GM23338 (cell line): ENCODE measurements at regions not wholly inside any gene's neighbourhood (a gene's known extent, or its start where the extent isn't known, plus 50 kb on each side); places are given as distances from the start of the nearest gene placed in this dataset.

Experiments used
- ATAC-seq: fragments of 200-7000 bp; cut with Tn5 transposase; 3 replicates; pipeline ENCODE4 v1.9.1; 2020
- DNase-seq: peaks from one replicate; pipeline ENCODE4 v3.0.0-alpha.2; 2015; ENCODE audit warnings: low spot score
- H2AFZ ChIP-seq: fragments of 200-600 bp; sonication (generic); 2 replicates; pipeline ENCODE4 v1.8.0; 2016; ENCODE audit warnings: antibody characterized with exemption, mild to moderate bottlenecking, moderate library complexity
- H3F3A ChIP-seq: fragments of 200-600 bp; sonication (generic); replicated peaks from 2 replicates; pipeline ENCODE4 v1.8.0; 2017; ENCODE audit warnings: antibody characterized with exemption, mixed run types, low read depth
- H3K27ac ChIP-seq: fragments of 200-600 bp; sonication (generic); 2 replicates; pipeline ENCODE4 v1.6.1; 2016; ENCODE audit warnings: low read depth
- H3K27me3 ChIP-seq: fragments of 200-600 bp; sonication (generic); 2 replicates; pipeline ENCODE4 v1.8.0; 2016; ENCODE audit warnings: mild to moderate bottlenecking, mixed run types, moderate library complexity; ENCODE audit not compliant: insufficient read depth
- H3K36me3 ChIP-seq: fragments of 200-600 bp; sonication (generic); 2 replicates; pipeline ENCODE4 v1.8.0; 2016; ENCODE audit warnings: mild to moderate bottlenecking; ENCODE audit not compliant: insufficient read depth
- H3K4me1 ChIP-seq: fragments of 200-600 bp; sonication (generic); 2 replicates; pipeline ENCODE4 v1.8.0; 2016; ENCODE audit warnings: mild to moderate bottlenecking, moderate library complexity; ENCODE audit not compliant: insufficient read depth
- H3K4me2 ChIP-seq: fragments of 200-600 bp; sonication (generic); 2 replicates; pipeline ENCODE4 v1.7.1; 2017; ENCODE audit warnings: mixed run types
- H3K4me3 ChIP-seq: fragments of 200-600 bp; sonication (generic); 2 replicates; pipeline ENCODE4 v1.6.1; 2016; ENCODE audit warnings: mixed run types
- H3K79me2 ChIP-seq: fragments of 200-600 bp; sonication (generic); replicated peaks from 2 replicates; pipeline ENCODE4 v1.8.0; 2017; ENCODE audit warnings: mild to moderate bottlenecking; ENCODE audit not compliant: insufficient read depth
- H3K9me2 ChIP-seq: fragments of 200-600 bp; sonication (generic); 2 replicates; pipeline ENCODE4 v1.8.0; 2017; ENCODE audit not compliant: insufficient read depth
- H4K20me1 ChIP-seq: fragments of 200-600 bp; sonication (generic); replicated peaks from 2 replicates; pipeline ENCODE4 v1.8.0; 2017; ENCODE audit warnings: mild to moderate bottlenecking; ENCODE audit not compliant: insufficient read depth
- H3K27ac Mint-ChIP-seq: 2 replicates; pipeline ENCODE4 v1.8.0; 2020; ENCODE audit warnings: inconsistent platforms, mild to moderate bottlenecking, moderate library complexity, mixed read lengths
- H3K27me3 Mint-ChIP-seq: 3 replicates; pipeline ENCODE4 v1.8.0; 2022; ENCODE audit warnings: low read depth, mild to moderate bottlenecking, moderate library complexity, mixed read lengths, inconsistent platforms; ENCODE audit not compliant: insufficient read depth, poor library complexity
- H3K36me3 Mint-ChIP-seq: 3 replicates; pipeline ENCODE4 v1.8.0; 2021; ENCODE audit warnings: low read depth, mild to moderate bottlenecking, inconsistent platforms, moderate library complexity, mixed read lengths
- H3K4me1 Mint-ChIP-seq: 3 replicates; pipeline ENCODE4 v1.8.0; 2020; ENCODE audit warnings: mild to moderate bottlenecking, inconsistent platforms, mixed read lengths
- H3K4me3 Mint-ChIP-seq: 3 replicates; pipeline ENCODE4 v1.8.0; 2021; ENCODE audit warnings: moderate library complexity, mild to moderate bottlenecking, inconsistent platforms, mixed read lengths
- H3K9me3 Mint-ChIP-seq: 3 replicates; pipeline ENCODE4 v1.8.0; 2020; ENCODE audit warnings: moderate library complexity, mild to moderate bottlenecking, inconsistent platforms, mixed read lengths
- CREB1 ChIP-seq: fragments of 250-450 bp; sonication (Bioruptor Pico); IDR thresholded peaks from 2 replicates; pipeline ENCODE4 v1.5.0; 2020; ENCODE audit warnings: low read depth, mild to moderate bottlenecking, moderate library complexity
- EZH2 ChIP-seq: fragments of 200-600 bp; sonication (generic); IDR thresholded peaks from one replicate; pipeline ENCODE4 v1.8.0; 2017; ENCODE audit warnings: antibody characterized with exemption, mild to moderate bottlenecking, low read depth; ENCODE audit not compliant: unreplicated experiment
- JUNB ChIP-seq: IDR thresholded peaks from one replicate; pipeline ENCODE4 v1.6.1; 2016; ENCODE audit warnings: antibody characterized with exemption; ENCODE audit not compliant: unreplicated experiment
- NANOG ChIP-seq: IDR thresholded peaks from 2 replicates; pipeline ENCODE4 v1.6.1; 2016; ENCODE audit warnings: antibody characterized with exemption, borderline replicate concordance
- STAT1 ChIP-seq: IDR thresholded peaks from one replicate; pipeline ENCODE4 v1.6.1; 2016; ENCODE audit warnings: antibody characterized with exemption; ENCODE audit not compliant: unreplicated experiment
- ZNF331 ChIP-seq: fragments of 250-450 bp; sonication (Bioruptor Pico); IDR thresholded peaks from 2 replicates; pipeline ENCODE4 v1.5.0; 2020; ENCODE audit warnings: low read depth, mild to moderate bottlenecking, moderate library complexity
- ZNF462 ChIP-seq: fragments of 250-450 bp; sonication (Bioruptor Pico); IDR thresholded peaks from 2 replicates; pipeline ENCODE4 v1.5.0; 2020; ENCODE audit warnings: mild to moderate bottlenecking, moderate library complexity

GRCh38 chr5:143703659-143704058 lies 108.3 kb upstream of the HMHB1 start:
- Mint-ChIP-seq H3K9me3 (no peaks in the 10 kb centered on the region), H3K27me3 (no peaks in the 10 kb centered on the region), H3K36me3 (no peaks in the 10 kb centered on the region), H3K4me3 (no peak overlapping the region), H3K27ac (no peak overlapping the region), H3K4me1 (peaks cover 3% of the 10 kb centered on the region; the same call in 1 of the 3 replicates)
- H3K36me3 ChIP-seq = no peaks in the 10 kb centered on the region
- DNase-seq (no peak), ATAC-seq (no peak)
- no peak overlapping the region for H3K4me2 ChIP-seq
- H3K27me3 ChIP-seq = no peaks in the 10 kb centered on the region
- no peaks in the 10 kb centered on the region for H3K9me2 ChIP-seq
- H3K4me3 ChIP-seq = no peak overlapping the region
- no peak overlapping the region for H2AFZ ChIP-seq
- H3K79me2 ChIP-seq = no peaks in the 10 kb centered on the region
- H3K27ac ChIP-seq = no peak overlapping the region
- no peak for TF ChIP-seq ZNF462 (CRISPR knock-in tag)
- no peak for TF ChIP-seq CREB1 (CRISPR knock-in tag)
- TF ChIP-seq NANOG = no peak
- H3K4me1 ChIP-seq = no peaks in the 10 kb centered on the region
- no peaks in the 10 kb centered on the region for H4K20me1 ChIP-seq
- H3F3A ChIP-seq = no peaks in the 10 kb centered on the region

- Histone ChIP-seq H3K4me2 (no peak overlapping the region), H4K20me1 (no peaks in the 10 kb centered on the region), H3K9me2 (no peaks in the 10 kb centered on the region), H2AFZ (no peak overlapping the region), H3K79me2 (no peaks in the 10 kb centered on the region), H3K27me3 (no peaks in the 10 kb centered on the region), H3K4me3 (no peak overlapping the region), H3F3A (no peaks in the 10 kb centered on the region), H3K27ac (no peak overlapping the region), H3K36me3 (no peaks in the 10 kb centered on the region), H3K4me1 (no peaks in the 10 kb centered on the region)
- ATAC-seq (no peak), DNase-seq (no peak)
- Mint-ChIP-seq H3K4me1 (peaks cover 3% of the 10 kb centered on the region; the same call in 1 of the 3 replicates), H3K9me3 (no peaks in the 10 kb centered on the region), H3K27me3 (no peaks in the 10 kb centered on the region), H3K36me3 (no peaks in the 10 kb centered on the region), H3K27ac (no peak overlapping the region), H3K4me3 (no peak overlapping the region)
- TF ChIP-seq ZNF462 (CRISPR knock-in tag) = no peak
- no peak for TF ChIP-seq STAT1
- TF ChIP-seq JUNB = no peak
- no peak for TF ChIP-seq ZNF331 (CRISPR knock-in tag)
- TF ChIP-seq CREB1 (CRISPR knock-in tag) = no peak
- TF ChIP-seq EZH2 = no peak
Measured at GRCh38 chr5:143701493-143701892, 110.5 kb upstream of the HMHB1 start.
